HG03175 (cell line): ENCODE measurements at regions not wholly inside any gene's neighbourhood (a gene's known extent, or its start where the extent isn't known, plus 50 kb on each side); places are given as distances from the start of the nearest gene placed in this dataset.
"Not testable (repeated sequence)": the region's sequence is repeated elsewhere in the genome, so short reads cannot be mapped to it uniquely, and the experiment has no call there.

Experiments
- ATAC-seq: cut with Tn5 transposase; IDR thresholded peaks from one replicate; pipeline ENCODE4 v1.9.1; 2021; ENCODE audit warnings: mild to moderate bottlenecking, moderate library complexity; ENCODE audit not compliant: unreplicated experiment

- ATAC-seq: peak; percentile 43
These were observed 159.6 kb upstream of the KCNH8 start for GRCh38 chr3:18988614-18989229.

- no peak for ATAC-seq
These were observed 160.4 kb upstream of the KCNH8 start for GRCh38 chr3:18987862-18988447.

GRCh38 chr3:18987070-18987469 lies 161.2 kb upstream of the KCNH8 start:
- no peak for ATAC-seq

GRCh38 chr3:18982920-18983319 lies 165.4 kb upstream of the KCNH8 start:
- no peak for ATAC-seq

- not testable (repeated sequence) for ATAC-seq
These were observed 172.2 kb upstream of the KCNH8 start for GRCh38 chr3:18976102-18976501.

- ATAC-seq: no peak
These were observed 180.2 kb upstream of the KCNH8 start for GRCh38 chr3:18968120-18968519.

GRCh38 chr3:18965781-18966180 lies 182.5 kb upstream of the KCNH8 start:
- ATAC-seq: no peak

GRCh38 chr3:18964640-18965039 lies 183.7 kb upstream of the KCNH8 start:
- no peak for ATAC-seq

- no peak for ATAC-seq
These were observed 197.0 kb upstream of the KCNH8 start for GRCh38 chr3:18951333-18951732.

GRCh38 chr3:18946524-18946923 lies 201.8 kb upstream of the KCNH8 start:
- no peak for ATAC-seq

GRCh38 chr3:18937574-18937973 lies 210.7 kb upstream of the KCNH8 start:
- peak; percentile 74 for ATAC-seq

GRCh38 chr3:18919158-18919557 lies 229.2 kb upstream of the KCNH8 start:
- ATAC-seq: no peak

GRCh38 chr3:18917923-18918322 lies 230.4 kb upstream of the KCNH8 start:
- ATAC-seq: no peak

GRCh38 chr3:18902081-18902793 lies 246.1 kb upstream of the KCNH8 start:
- no peak for ATAC-seq

GRCh38 chr3:18901571-18901970 lies 246.7 kb upstream of the KCNH8 start:
- ATAC-seq: no peak

GRCh38 chr3:18900994-18901393 lies 247.3 kb upstream of the KCNH8 start:
- peak; percentile 92 for ATAC-seq

- ATAC-seq: no peak
These were observed 249.4 kb upstream of the KCNH8 start for GRCh38 chr3:18898911-18899310.

- no peak for ATAC-seq
These were observed 255.6 kb upstream of the KCNH8 start for GRCh38 chr3:18892756-18893155.

GRCh38 chr3:18892047-18892446 lies 256.3 kb upstream of the KCNH8 start:
- no peak for ATAC-seq

GRCh38 chr3:18891641-18892040 lies 256.7 kb upstream of the KCNH8 start:
- ATAC-seq: no peak

- no peak for ATAC-seq
These were observed 257.9 kb upstream of the KCNH8 start for GRCh38 chr3:18890449-18890848.

- no peak for ATAC-seq
These were observed 259.5 kb upstream of the KCNH8 start for GRCh38 chr3:18888819-18889218.
